Neural cell (in vitro differentiated cells): ENCODE measurements at regions not wholly inside any gene's neighbourhood (a gene's known extent, or its start where the extent isn't known, plus 50 kb on each side); places are given as distances from the start of the nearest gene placed in this dataset.

Experiments
- H2AFZ ChIP-seq: fragments of 200-600, 300-800 bp; sonication (generic), shearing (Covaris generic); 2 replicates; pipeline ENCODE4 v1.6.0; 2014; ENCODE audit warnings: low read depth, mild to moderate bottlenecking, antibody characterized with exemption, low read length, moderate library complexity
- H3F3A ChIP-seq: fragments of 200-600 bp; shearing (Covaris generic); 2 replicates; pipeline ENCODE4 v1.6.1; 2016; ENCODE audit warnings: mild to moderate bottlenecking, moderate library complexity, mixed read lengths, antibody characterized with exemption, low read length; ENCODE audit not compliant: insufficient read depth, poor library complexity, severe bottlenecking
- H3K27ac ChIP-seq: fragments of 200-600, 300-800 bp; sonication (generic), shearing (Covaris generic); 2 replicates; pipeline ENCODE4 v1.5.1; 2014; ENCODE audit warnings: mild to moderate bottlenecking, low read length, moderate library complexity
- H3K27me3 ChIP-seq: fragments of 300-800, 200-600 bp; sonication (generic), shearing (Covaris generic); 2 replicates; pipeline ENCODE4 v1.6.0; 2014; ENCODE audit warnings: mild to moderate bottlenecking, low read depth, low read length, moderate library complexity; ENCODE audit not compliant: insufficient read depth
- H3K36me3 ChIP-seq: fragments of 300-800, 200-600 bp; sonication (generic), shearing (Covaris generic); 2 replicates; pipeline ENCODE4 v1.5.1; 2014; ENCODE audit warnings: mild to moderate bottlenecking, antibody characterized with exemption, low read length, moderate library complexity; ENCODE audit not compliant: insufficient read depth
- H3K4me2 ChIP-seq: fragments of 300-800, 200-600 bp; sonication (generic), shearing (Covaris generic); 2 replicates; pipeline ENCODE4 v1.6.0; 2014; ENCODE audit warnings: mild to moderate bottlenecking, low read length
- H3K4me3 ChIP-seq: fragments of 300-800, 200-600 bp; sonication (generic), shearing (Covaris generic); 2 replicates; pipeline ENCODE4 v1.5.1; 2014; ENCODE audit warnings: mild to moderate bottlenecking, low read length, moderate library complexity
- H3K79me2 ChIP-seq: fragments of 200-600 bp; shearing (Covaris generic); replicated peaks from 2 replicates; pipeline ENCODE4 v1.6.0; 2014; ENCODE audit warnings: mild to moderate bottlenecking, low read length, moderate library complexity; ENCODE audit not compliant: insufficient read depth
- H3K9ac ChIP-seq: fragments of 300-800, 200-600 bp; sonication (generic), shearing (Covaris generic); 2 replicates; pipeline ENCODE4 v1.6.1; 2016; ENCODE audit warnings: mild to moderate bottlenecking, low read length, mixed read lengths
- H3K9me2 ChIP-seq: fragments of 200-600 bp; shearing (Covaris generic); 2 replicates; pipeline ENCODE4 v1.6.1; 2016; ENCODE audit warnings: mild to moderate bottlenecking, low read length, mixed read lengths; ENCODE audit not compliant: insufficient read depth
- H3K9me3 ChIP-seq: fragments of 200-600, 300-800 bp; sonication (generic), shearing (Covaris generic); 2 replicates; pipeline ENCODE4 v1.6.1; 2016; ENCODE audit warnings: mild to moderate bottlenecking, mixed run types, low read length, moderate library complexity, mixed read lengths
- H4K20me1 ChIP-seq: fragments of 200-600 bp; shearing (Covaris generic); 2 replicates; pipeline ENCODE4 v1.6.1; 2016; ENCODE audit warnings: mild to moderate bottlenecking, mixed run types; ENCODE audit not compliant: insufficient read depth
- CTCF ChIP-seq: fragments of 450-650 bp; IDR thresholded peaks from 2 replicates; pipeline ENCODE4 v1.5.1; 2014; ENCODE audit warnings: antibody characterized with exemption, mild to moderate bottlenecking, moderate library complexity; ENCODE audit not compliant: poor library complexity, severe bottlenecking
- EP300 ChIP-seq: fragments of 450-650 bp; conservative IDR thresholded peaks from 2 replicates; pipeline ENCODE4 v1.6.1; 2014; ENCODE audit warnings: antibody characterized with exemption, mild to moderate bottlenecking, moderate library complexity; ENCODE audit not compliant: poor library complexity, severe bottlenecking
- EZH2 ChIP-seq: fragments of 200-600, 300-800 bp; shearing (Covaris generic), sonication (generic); IDR thresholded peaks from 2 replicates; pipeline ENCODE4 v1.6.1; 2014; ENCODE audit warnings: antibody characterized with exemption, low read length, borderline replicate concordance, mild to moderate bottlenecking; ENCODE audit not compliant: insufficient read depth, poor library complexity, severe bottlenecking
- MXI1 ChIP-seq: fragments of 450-650 bp; conservative IDR thresholded peaks from 2 replicates; pipeline ENCODE4 v1.6.1; 2014; ENCODE audit warnings: antibody characterized with exemption, mild to moderate bottlenecking; ENCODE audit not compliant: poor library complexity, severe bottlenecking
- POLR2AphosphoS5 ChIP-seq: IDR thresholded peaks from 2 replicates; pipeline ENCODE4 v1.6.1; 2012
- RAD21 ChIP-seq: fragments of 450-650 bp; conservative IDR thresholded peaks from 2 replicates; pipeline ENCODE4 v1.6.1; 2014; ENCODE audit warnings: antibody characterized with exemption, mild to moderate bottlenecking, moderate library complexity
- REST ChIP-seq: IDR thresholded peaks from 2 replicates; pipeline ENCODE4 v1.6.1; 2012; ENCODE audit warnings: borderline replicate concordance
- SMC3 ChIP-seq: fragments of 450-650 bp; conservative IDR thresholded peaks from 2 replicates; pipeline ENCODE4 v1.6.1; 2014; ENCODE audit warnings: antibody characterized with exemption, mild to moderate bottlenecking, moderate library complexity; ENCODE audit not compliant: poor library complexity
- TAF1 ChIP-seq: IDR thresholded peaks from 2 replicates; pipeline ENCODE4 v1.6.1; 2012; ENCODE audit warnings: low read depth

- Histone ChIP-seq H2AFZ (no peak overlapping the region), H3K79me2 (no peaks in the 10 kb centered on the region), H4K20me1 (no peaks in the 10 kb centered on the region), H3K9me3 (no peaks in the 10 kb centered on the region), H3K9me2 (no peaks in the 10 kb centered on the region), H3K27ac (no peak overlapping the region), H3K9ac (no peak overlapping the region), H3K27me3 (no peaks in the 10 kb centered on the region), H3K4me3 (peak overlapping the region; percentile 15), H3K4me2 (no peak overlapping the region), H3F3A (no peaks in the 10 kb centered on the region), H3K36me3 (no peaks in the 10 kb centered on the region)
- no peak for TF ChIP-seq CTCF
Observed at GRCh38 chr15:52857937-52858781, 68.0 kb upstream of the ONECUT1 start.

- no peak overlapping the region for H3K27ac ChIP-seq
- H4K20me1 ChIP-seq = no peaks in the 10 kb centered on the region
- H3K9ac ChIP-seq = no peak overlapping the region
- H3K9me3 ChIP-seq = no peaks in the 10 kb centered on the region
- no peak overlapping the region for H3K4me2 ChIP-seq
- no peaks in the 10 kb centered on the region for H3K36me3 ChIP-seq
- no peaks in the 10 kb centered on the region for H3F3A ChIP-seq
- TF ChIP-seq SMC3 (no peak), REST (no peak), EP300 (no peak)
- H3K9me2 ChIP-seq = no peaks in the 10 kb centered on the region
- H3K79me2 ChIP-seq = no peaks in the 10 kb centered on the region
- no peak overlapping the region for H2AFZ ChIP-seq
- no peaks in the 10 kb centered on the region for H3K27me3 ChIP-seq
- H3K4me3 ChIP-seq = no peak overlapping the region
Observed at GRCh38 chr15:52857471-52857870, 67.3 kb upstream of the ONECUT1 start.

- Histone ChIP-seq H3K27ac (no peak overlapping the region), H3K9me2 (no peaks in the 10 kb centered on the region), H3K9ac (no peak overlapping the region), H2AFZ (no peak overlapping the region), H3K9me3 (no peaks in the 10 kb centered on the region), H3K27me3 (no peaks in the 10 kb centered on the region), H3F3A (no peaks in the 10 kb centered on the region), H3K4me2 (no peak overlapping the region), H3K36me3 (no peaks in the 10 kb centered on the region), H3K4me3 (no peak overlapping the region), H4K20me1 (no peaks in the 10 kb centered on the region), H3K79me2 (no peaks in the 10 kb centered on the region)
- no peak for TF ChIP-seq REST
- no peak for TF ChIP-seq SMC3
- no peak for TF ChIP-seq EZH2
- no peak for TF ChIP-seq CTCF
- no peak for TF ChIP-seq POLR2AphosphoS5
- TF ChIP-seq MXI1 = no peak
- TF ChIP-seq TAF1 = no peak
- TF ChIP-seq EP300 = no peak
- TF ChIP-seq RAD21 = no peak
Observed at GRCh38 chr15:52856286-52856685, 66.2 kb upstream of the ONECUT1 start.
